ENCODE measurements at regions not wholly inside any gene's neighbourhood (a gene's known extent, or its start where the extent isn't known, plus 50 kb on each side); places are given as distances from the start of the nearest gene placed in this dataset.

DNA sequence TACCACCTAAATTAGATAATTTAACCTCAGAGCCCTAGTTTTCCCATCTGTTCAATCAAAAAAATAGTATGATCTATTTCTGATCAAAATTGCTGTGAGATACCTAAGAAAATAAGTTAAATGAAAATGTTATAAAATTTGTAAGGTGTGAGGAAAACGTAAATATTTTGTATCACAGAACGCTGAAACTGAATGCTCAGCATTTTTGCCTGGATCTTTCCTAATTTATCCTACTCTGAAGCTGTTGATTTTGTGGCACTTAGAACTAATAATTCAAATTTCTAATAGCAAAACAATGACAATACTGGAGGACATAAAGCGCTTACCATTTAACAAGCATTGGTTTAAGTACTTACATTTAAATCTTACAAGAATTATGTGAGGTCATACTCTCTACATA, 674.2 kb downstream of the FAM181B start:
- ATAC-seq, result no peak
- Histone ChIP-seq H3K4me2 (ENCODE audit: control insufficient read depth, insufficient read depth) (no peak overlapping the region), H4K20me1 (ENCODE audit: control insufficient read depth, insufficient read depth) (no peaks in the 10 kb centered on the region), H3K9ac (ENCODE audit: control insufficient read depth, insufficient read depth, low read length) (no peak overlapping the region), H3K36me3 (ENCODE audit: control insufficient read depth in 2 of 2, insufficient read depth in 2 of 2, low read length in 1 of 2) (no peaks in the 10 kb centered on the region), H2AFZ (ENCODE audit: control insufficient read depth, low read depth, low read length) (no peak overlapping the region), H3K4me1 (ENCODE audit: control insufficient read depth, insufficient read depth, low read length) (no peaks in the 10 kb centered on the region), H3K4me3 (no peak overlapping the region), H3K79me2 (ENCODE audit: control insufficient read depth, insufficient read depth, low read length) (no peaks in the 10 kb centered on the region), H3K9me3 (replicated peaks; ENCODE audit: control insufficient read depth, insufficient read depth, low read length) (no peaks in the 10 kb centered on the region), H3K27me3 (replicated peaks in 1 of 2; ENCODE audit: control insufficient read depth in 2 of 2, insufficient read depth in 2 of 2, low read length in 1 of 2) (no peaks in the 10 kb centered on the region), H3K27ac (ENCODE audit: control insufficient read depth, insufficient read depth) (no peak overlapping the region)
- intact Hi-C loops (cut with micrococcal nuclease; ENCODE audit: unreplicated experiment) (no loop called here), in situ Hi-C loops (cut with MboI) (no loop called here)
- FAIRE-seq, result no peak
- ChIA-PET CTCF (no interaction called here), RAD21 (ENCODE audit: unreplicated experiment) (no interaction called here), SMC1A (ENCODE audit: uncharacterized antibody, unreplicated experiment) (no interaction called here), POLR2A (no interaction called here)
- 48% methylated on average over 3 of the region's 3 CpGs for WGBS (ENCODE audit: insufficient coverage, insufficient replicate concordance, low lambda C conversion rate, missing lambda C conversion rate)
- TF ChIP-seq PML (IDR thresholded peaks at IDR 0.05; ENCODE audit: low read length) (no peak), EP300 (IDR thresholded peaks at IDR 0.05; ENCODE audit: borderline replicate concordance in 1 of 2, control insufficient read depth in 1 of 2, low read depth in 2 of 2, low read length in 2 of 2) (no peak), TAF1 (IDR thresholded peaks at IDR 0.05; ENCODE audit: borderline replicate concordance, low read depth, low read length) (no peak), POLR2A (IDR thresholded peaks at IDR 0.05; ENCODE audit: low read depth, low read length) (no peak), BRCA1 (IDR thresholded peaks at IDR 0.05; ENCODE audit: low read depth, low read length) (no peak), RELA (IDR thresholded peaks at IDR 0.05; ENCODE audit: borderline replicate concordance, partially characterized antibody) (no peak), POU2F2 (IDR thresholded peaks at IDR 0.05; ENCODE audit: borderline replicate concordance, low read depth, low read length) (no peak), PAX8 (IDR thresholded peaks at IDR 0.05) (no peak)
- no TSS peak for BruUV-seq (replicated peaks)
- DNase-seq (ENCODE audit: low read depth, low spot score), result no peak

DNA sequence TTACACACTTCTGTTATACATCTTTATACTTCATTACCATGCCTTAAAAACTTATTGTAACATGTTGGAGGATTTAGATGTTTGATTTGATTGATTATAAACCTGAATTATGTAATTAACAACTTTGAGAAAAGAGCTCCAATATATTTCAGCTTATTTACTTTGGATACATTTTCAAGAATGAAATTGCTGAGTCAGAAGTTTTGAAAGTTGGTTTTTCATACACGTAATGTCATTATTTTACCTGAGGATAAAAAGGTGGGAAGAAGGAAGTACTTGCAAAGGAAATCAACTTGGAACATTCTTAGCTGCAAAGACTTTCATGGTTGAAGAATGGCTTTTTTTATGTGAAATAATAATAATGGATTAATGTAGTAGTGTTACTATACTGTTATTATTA, 677.2 kb downstream of the FAM181B start:
- no peaks in the 10 kb centered on the region for H3K36me3 ChIP-seq (ENCODE audit: control insufficient read depth in 2 of 2, insufficient read depth in 2 of 2, low read length in 1 of 2)
- no peaks in the 10 kb centered on the region for H4K20me1 ChIP-seq (ENCODE audit: control insufficient read depth, insufficient read depth)
- H3K4me3 ChIP-seq, result no peak overlapping the region
- no peaks in the 10 kb centered on the region for H3K9me3 ChIP-seq (replicated peaks; ENCODE audit: control insufficient read depth, insufficient read depth, low read length)
- WGBS (ENCODE audit: insufficient coverage, insufficient replicate concordance, low lambda C conversion rate, missing lambda C conversion rate), result 0% methylated on average over 1 of the region's 1 CpG
- H3K9ac ChIP-seq (ENCODE audit: control insufficient read depth, insufficient read depth, low read length), result no peak overlapping the region
- in situ Hi-C loops (cut with MboI), result no loop called here
- ATAC-seq (no peak), DNase-seq (ENCODE audit: low read depth, low spot score) (no peak), FAIRE-seq (no peak)
- no peaks in the 10 kb centered on the region for H3K79me2 ChIP-seq (ENCODE audit: control insufficient read depth, insufficient read depth, low read length)
- BruUV-seq (replicated peaks), result no TSS peak
- no peak overlapping the region for H3K27ac ChIP-seq (ENCODE audit: control insufficient read depth, insufficient read depth)
- POLR2A ChIA-PET, result no interaction called here
- RAD21 ChIA-PET (ENCODE audit: unreplicated experiment), result no interaction called here
- H2AFZ ChIP-seq (ENCODE audit: control insufficient read depth, low read depth, low read length), result no peak overlapping the region
- CTCF ChIA-PET, result no interaction called here
- no peak overlapping the region for H3K4me2 ChIP-seq (ENCODE audit: control insufficient read depth, insufficient read depth)
- no peaks in the 10 kb centered on the region for H3K27me3 ChIP-seq (replicated peaks in 1 of 2; ENCODE audit: control insufficient read depth in 2 of 2, insufficient read depth in 2 of 2, low read length in 1 of 2)
- SMC1A ChIA-PET (ENCODE audit: uncharacterized antibody, unreplicated experiment), result interaction anchor here (0.9 kb wide), 1 partner anchor 11 kb away, joined by 4 read pairs; no protein-coding TSS in a partner anchor
- intact Hi-C loops (cut with micrococcal nuclease; ENCODE audit: unreplicated experiment), result no loop called here
- no peaks in the 10 kb centered on the region for H3K4me1 ChIP-seq (ENCODE audit: control insufficient read depth, insufficient read depth, low read length)
- no peak for TF ChIP-seq ETV6 (conservative IDR thresholded peaks at IDR 0.05 in 1 of 2, IDR thresholded peaks at IDR 0.05 in 1 of 2; ENCODE audit: borderline replicate concordance in 1 of 2, low read depth in 1 of 2)
- TF ChIP-seq CBX3 (IDR thresholded peaks at IDR 0.05; ENCODE audit: borderline replicate concordance, low read depth), result no peak
- no peak for TF ChIP-seq ZZZ3 (IDR thresholded peaks at IDR 0.05; ENCODE audit: control insufficient read depth, insufficient read length, low read depth)
- TF ChIP-seq, protein P1, sequence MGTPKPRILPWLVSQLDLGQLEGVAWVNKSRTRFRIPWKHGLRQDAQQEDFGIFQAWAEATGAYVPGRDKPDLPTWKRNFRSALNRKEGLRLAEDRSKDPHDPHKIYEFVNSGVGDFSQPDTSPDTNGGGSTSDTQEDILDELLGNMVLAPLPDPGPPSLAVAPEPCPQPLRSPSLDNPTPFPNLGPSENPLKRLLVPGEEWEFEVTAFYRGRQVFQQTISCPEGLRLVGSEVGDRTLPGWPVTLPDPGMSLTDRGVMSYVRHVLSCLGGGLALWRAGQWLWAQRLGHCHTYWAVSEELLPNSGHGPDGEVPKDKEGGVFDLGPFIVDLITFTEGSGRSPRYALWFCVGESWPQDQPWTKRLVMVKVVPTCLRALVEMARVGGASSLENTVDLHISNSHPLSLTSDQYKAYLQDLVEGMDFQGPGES (IDR thresholded peaks at IDR 0.05), result no peak
- TF ChIP-seq, protein P2, sequence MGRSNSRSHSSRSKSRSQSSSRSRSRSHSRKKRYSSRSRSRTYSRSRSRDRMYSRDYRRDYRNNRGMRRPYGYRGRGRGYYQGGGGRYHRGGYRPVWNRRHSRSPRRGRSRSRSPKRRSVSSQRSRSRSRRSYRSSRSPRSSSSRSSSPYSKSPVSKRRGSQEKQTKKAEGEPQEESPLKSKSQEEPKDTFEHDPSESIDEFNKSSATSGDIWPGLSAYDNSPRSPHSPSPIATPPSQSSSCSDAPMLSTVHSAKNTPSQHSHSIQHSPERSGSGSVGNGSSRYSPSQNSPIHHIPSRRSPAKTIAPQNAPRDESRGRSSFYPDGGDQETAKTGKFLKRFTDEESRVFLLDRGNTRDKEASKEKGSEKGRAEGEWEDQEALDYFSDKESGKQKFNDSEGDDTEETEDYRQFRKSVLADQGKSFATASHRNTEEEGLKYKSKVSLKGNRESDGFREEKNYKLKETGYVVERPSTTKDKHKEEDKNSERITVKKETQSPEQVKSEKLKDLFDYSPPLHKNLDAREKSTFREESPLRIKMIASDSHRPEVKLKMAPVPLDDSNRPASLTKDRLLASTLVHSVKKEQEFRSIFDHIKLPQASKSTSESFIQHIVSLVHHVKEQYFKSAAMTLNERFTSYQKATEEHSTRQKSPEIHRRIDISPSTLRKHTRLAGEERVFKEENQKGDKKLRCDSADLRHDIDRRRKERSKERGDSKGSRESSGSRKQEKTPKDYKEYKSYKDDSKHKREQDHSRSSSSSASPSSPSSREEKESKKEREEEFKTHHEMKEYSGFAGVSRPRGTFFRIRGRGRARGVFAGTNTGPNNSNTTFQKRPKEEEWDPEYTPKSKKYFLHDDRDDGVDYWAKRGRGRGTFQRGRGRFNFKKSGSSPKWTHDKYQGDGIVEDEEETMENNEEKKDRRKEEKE (IDR thresholded peaks at IDR 0.05), result no peak
- no peak for TF ChIP-seq YBX1 (IDR thresholded peaks at IDR 0.05)
- no peak for TF ChIP-seq POLR2AphosphoS5 (IDR thresholded peaks at IDR 0.05; ENCODE audit: low read length)
